ENCODE measurements at regions not wholly inside any gene's neighbourhood (a gene's known extent, or its start where the extent isn't known, plus 50 kb on each side); places are given as distances from the start of the nearest gene placed in this dataset.
A peak's percentile ranks its signal among the peaks of the same experiment; 100 is the strongest.

GRCh38 chr6:76694795-76695194 is 622.3 kb upstream of the IMPG1 start:
- Histone ChIP-seq H3K4me1 (ENCODE audit: control insufficient read depth in 3 of 3, insufficient read depth in 2 of 3, low read depth in 1 of 3, low read length in 2 of 3) (peaks cover 0 to 3% (median 0%) of the 10 kb centered on the region in 3 donors), H3K27ac (ENCODE audit: low read depth in 1 of 3, low read length in 2 of 3) (no peak overlapping the region), H3K9me3 (ENCODE audit: control insufficient read depth in 2 of 2, insufficient read depth in 1 of 2, low read depth in 1 of 2, low read length in 1 of 2) (no peaks in the 10 kb centered on the region), H3K36me3 (ENCODE audit: control insufficient read depth in 3 of 3, insufficient read depth in 2 of 3, low read depth in 1 of 3, low read length in 3 of 3) (no peaks in the 10 kb centered on the region), H3K27me3 (ENCODE audit: control insufficient read depth in 3 of 3, insufficient read depth in 3 of 3, low read length in 3 of 3) (no peaks in the 10 kb centered on the region), H3K4me3 (ENCODE audit: low read depth in 1 of 3, low read length in 3 of 3) (no peak overlapping the region)
- FAIRE-seq (no peak), DNase-seq (no peak)
- 63 to 67% (median 63%) methylated on average over 1 of the region's 1 CpG for WGBS, 3 donors

GRCh38 chr6:76684875-76685274 is 612.4 kb upstream of the IMPG1 start:
- no peak overlapping the region for H3K27ac ChIP-seq (ENCODE audit: low read depth in 1 of 3, low read length in 2 of 3)

DNA sequence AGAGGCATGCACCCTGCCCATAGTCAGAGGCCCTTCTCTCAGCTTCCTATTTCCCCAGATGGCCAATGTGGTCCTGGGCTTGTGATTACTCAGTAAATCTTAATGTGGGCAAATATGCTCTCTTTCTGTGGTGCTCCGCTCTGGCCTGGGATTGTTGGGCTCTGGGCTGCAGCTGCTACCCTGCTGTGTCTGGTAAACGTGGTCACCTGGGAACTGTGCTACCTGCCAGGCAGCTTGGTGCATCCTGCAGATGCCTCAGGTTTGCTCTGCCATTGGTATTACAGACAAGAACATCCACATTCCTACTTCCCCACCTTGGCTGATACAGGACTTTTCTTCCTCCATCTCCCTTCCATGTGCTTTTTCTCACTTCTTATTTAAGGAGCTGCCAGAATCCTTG is 611.5 kb upstream of the IMPG1 start:
- H3K4me3 ChIP-seq (ENCODE audit: low read depth in 1 of 3, low read length in 3 of 3), result no peak overlapping the region
- no peaks in the 10 kb centered on the region for H3K36me3 ChIP-seq (ENCODE audit: control insufficient read depth in 3 of 3, insufficient read depth in 2 of 3, low read depth in 1 of 3, low read length in 3 of 3)
- no peak for DNase-seq
- H3K27me3 ChIP-seq (ENCODE audit: control insufficient read depth in 3 of 3, insufficient read depth in 3 of 3, low read length in 3 of 3), result no peaks in the 10 kb centered on the region
- no peak overlapping the region for H3K27ac ChIP-seq (ENCODE audit: low read depth in 1 of 3, low read length in 2 of 3)
- H3K4me1 ChIP-seq (ENCODE audit: control insufficient read depth in 3 of 3, insufficient read depth in 2 of 3, low read depth in 1 of 3, low read length in 2 of 3), result no peaks in the 10 kb centered on the region
- H3K9me3 ChIP-seq (ENCODE audit: control insufficient read depth in 2 of 2, insufficient read depth in 1 of 2, low read depth in 1 of 2, low read length in 1 of 2), result no peaks in the 10 kb centered on the region
- FAIRE-seq, result no peak
- WGBS, 3 donors, result 71 to 79% (median 72%) methylated on average over 2 of the region's 2 CpGs

More at GRCh38 chr6:76684875-76685274, 612.4 kb upstream of the IMPG1 start:
- Histone ChIP-seq H3K27me3 (ENCODE audit: control insufficient read depth in 3 of 3, insufficient read depth in 3 of 3, low read length in 3 of 3) (no peaks in the 10 kb centered on the region), H3K36me3 (ENCODE audit: control insufficient read depth in 3 of 3, insufficient read depth in 2 of 3, low read depth in 1 of 3, low read length in 3 of 3) (no peaks in the 10 kb centered on the region), H3K4me3 (ENCODE audit: low read depth in 1 of 3, low read length in 3 of 3) (no peak overlapping the region), H3K9me3 (ENCODE audit: control insufficient read depth in 2 of 2, insufficient read depth in 1 of 2, low read depth in 1 of 2, low read length in 1 of 2) (no peaks in the 10 kb centered on the region), H3K4me1 (ENCODE audit: control insufficient read depth in 3 of 3, insufficient read depth in 2 of 3, low read depth in 1 of 3, low read length in 2 of 3) (no peaks in the 10 kb centered on the region)
- 65 to 73% (median 70%) methylated on average over 5 of the region's 5 CpGs for WGBS, 3 donors
- peak; percentile 40 to 48 for DNase-seq
- FAIRE-seq, result no peak

GRCh38 chr6:76682842-76683241 is 610.4 kb upstream of the IMPG1 start:
- no peak overlapping the region for H3K4me3 ChIP-seq (ENCODE audit: low read depth in 1 of 3, low read length in 3 of 3)
- no peaks in the 10 kb centered on the region for H3K27me3 ChIP-seq (ENCODE audit: control insufficient read depth in 3 of 3, insufficient read depth in 3 of 3, low read length in 3 of 3)
- DNase-seq, result peak; percentile 6 to 27
- WGBS, 3 donors, result 11 to 12% (median 11%) methylated on average over 1 of the region's 1 CpG
- H3K4me1 ChIP-seq (ENCODE audit: control insufficient read depth in 3 of 3, insufficient read depth in 2 of 3, low read depth in 1 of 3, low read length in 2 of 3), result no peaks in the 10 kb centered on the region
- peak; percentile 62 for FAIRE-seq
- no peaks in the 10 kb centered on the region for H3K9me3 ChIP-seq (ENCODE audit: control insufficient read depth in 2 of 2, insufficient read depth in 1 of 2, low read depth in 1 of 2, low read length in 1 of 2)
- H3K27ac ChIP-seq (ENCODE audit: low read depth in 1 of 3, low read length in 2 of 3), result no peak overlapping the region
- no peaks in the 10 kb centered on the region for H3K36me3 ChIP-seq (ENCODE audit: control insufficient read depth in 3 of 3, insufficient read depth in 2 of 3, low read depth in 1 of 3, low read length in 3 of 3)

GRCh38 chr6:76681781-76682180 is 609.3 kb upstream of the IMPG1 start:
- Histone ChIP-seq H3K27me3 (ENCODE audit: control insufficient read depth in 3 of 3, insufficient read depth in 3 of 3, low read length in 3 of 3) (no peaks in the 10 kb centered on the region), H3K4me1 (ENCODE audit: control insufficient read depth in 3 of 3, insufficient read depth in 2 of 3, low read depth in 1 of 3, low read length in 2 of 3) (no peaks in the 10 kb centered on the region), H3K36me3 (ENCODE audit: control insufficient read depth in 3 of 3, insufficient read depth in 2 of 3, low read depth in 1 of 3, low read length in 3 of 3) (no peaks in the 10 kb centered on the region), H3K27ac (ENCODE audit: low read depth in 1 of 3, low read length in 2 of 3) (no peak overlapping the region), H3K9me3 (ENCODE audit: control insufficient read depth in 2 of 2, insufficient read depth in 1 of 2, low read depth in 1 of 2, low read length in 1 of 2) (no peaks in the 10 kb centered on the region), H3K4me3 (ENCODE audit: low read depth in 1 of 3, low read length in 3 of 3) (no peak overlapping the region)
- no peak for FAIRE-seq
- no peak for DNase-seq

DNA sequence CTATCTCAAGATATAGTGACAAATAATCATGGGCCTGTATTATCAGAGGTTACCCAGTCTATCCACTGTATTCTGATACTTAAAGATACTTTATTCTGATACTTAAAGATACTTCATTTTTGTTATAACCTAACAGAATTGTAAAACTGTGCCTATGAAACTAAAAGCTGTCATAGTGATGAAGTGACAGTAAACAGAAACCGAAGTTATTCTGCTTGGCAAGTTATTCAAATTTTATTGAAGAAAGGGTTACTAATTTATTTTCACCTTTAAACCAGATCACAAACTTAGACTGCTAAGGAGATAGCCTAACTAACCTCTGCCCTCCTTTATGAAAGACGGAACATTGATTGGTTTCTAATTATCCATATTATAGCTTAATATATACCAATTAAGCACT is 604.6 kb upstream of the IMPG1 start:
- no peaks in the 10 kb centered on the region for H3K36me3 ChIP-seq (ENCODE audit: control insufficient read depth in 3 of 3, insufficient read depth in 2 of 3, low read depth in 1 of 3, low read length in 3 of 3)
- no peaks in the 10 kb centered on the region for H3K27me3 ChIP-seq (ENCODE audit: control insufficient read depth in 3 of 3, insufficient read depth in 3 of 3, low read length in 3 of 3)
- WGBS, 3 donors, result 12 to 41% (median 28%) methylated on average over 2 of the region's 2 CpGs
- peak in 1 of 2 donors; percentile 9 for DNase-seq
- FAIRE-seq, result no peak
- H3K27ac ChIP-seq (ENCODE audit: low read depth in 1 of 3, low read length in 2 of 3), result no peak overlapping the region
- no peaks in the 10 kb centered on the region for H3K4me1 ChIP-seq (ENCODE audit: control insufficient read depth in 3 of 3, insufficient read depth in 2 of 3, low read depth in 1 of 3, low read length in 2 of 3)
- no peak overlapping the region for H3K4me3 ChIP-seq (ENCODE audit: low read depth in 1 of 3, low read length in 3 of 3)
- no peaks in the 10 kb centered on the region for H3K9me3 ChIP-seq (ENCODE audit: control insufficient read depth in 2 of 2, insufficient read depth in 1 of 2, low read depth in 1 of 2, low read length in 1 of 2)

GRCh38 chr6:76671751-76672150 is 599.3 kb upstream of the IMPG1 start:
- DNase-seq (no peak), FAIRE-seq (no peak)
- WGBS, 3 donors, result 51 to 61% (median 59%) methylated on average over 4 of the region's 4 CpGs
- Histone ChIP-seq H3K4me1 (ENCODE audit: control insufficient read depth in 3 of 3, insufficient read depth in 2 of 3, low read depth in 1 of 3, low read length in 2 of 3) (peaks cover 0 to 2% (median 0%) of the 10 kb centered on the region in 3 donors), H3K36me3 (ENCODE audit: control insufficient read depth in 3 of 3, insufficient read depth in 2 of 3, low read depth in 1 of 3, low read length in 3 of 3) (no peaks in the 10 kb centered on the region), H3K4me3 (ENCODE audit: low read depth in 1 of 3, low read length in 3 of 3) (no peak overlapping the region), H3K27me3 (ENCODE audit: control insufficient read depth in 3 of 3, insufficient read depth in 3 of 3, low read length in 3 of 3) (no peaks in the 10 kb centered on the region), H3K27ac (ENCODE audit: low read depth in 1 of 3, low read length in 2 of 3) (no peak overlapping the region), H3K9me3 (ENCODE audit: control insufficient read depth in 2 of 2, insufficient read depth in 1 of 2, low read depth in 1 of 2, low read length in 1 of 2) (no peaks in the 10 kb centered on the region)

GRCh38 chr6:76644231-76644630 is 571.8 kb upstream of the IMPG1 start:
- no peak overlapping the region for H3K27ac ChIP-seq (ENCODE audit: low read depth in 1 of 3, low read length in 2 of 3)
- FAIRE-seq, result no peak
- H3K9me3 ChIP-seq (ENCODE audit: control insufficient read depth in 2 of 2, insufficient read depth in 1 of 2, low read depth in 1 of 2, low read length in 1 of 2), result no peaks in the 10 kb centered on the region
- H3K36me3 ChIP-seq (ENCODE audit: control insufficient read depth in 3 of 3, insufficient read depth in 2 of 3, low read depth in 1 of 3, low read length in 3 of 3), result no peaks in the 10 kb centered on the region
- no peak overlapping the region for H3K4me3 ChIP-seq (ENCODE audit: low read depth in 1 of 3, low read length in 3 of 3)
- no peak for DNase-seq
- H3K27me3 ChIP-seq (ENCODE audit: control insufficient read depth in 3 of 3, insufficient read depth in 3 of 3, low read length in 3 of 3), result no peaks in the 10 kb centered on the region
- WGBS, 3 donors, result 81 to 90% (median 88%) methylated on average over 1 of the region's 1 CpG
- no peaks in the 10 kb centered on the region for H3K4me1 ChIP-seq (ENCODE audit: control insufficient read depth in 3 of 3, insufficient read depth in 2 of 3, low read depth in 1 of 3, low read length in 2 of 3)

GRCh38 chr6:76639941-76640340 is 567.5 kb upstream of the IMPG1 start:
- no peak for DNase-seq
- FAIRE-seq, result no peak
- H3K27ac ChIP-seq (ENCODE audit: low read depth in 1 of 3, low read length in 2 of 3), result no peak overlapping the region
- no peaks in the 10 kb centered on the region for H3K36me3 ChIP-seq (ENCODE audit: control insufficient read depth in 3 of 3, insufficient read depth in 2 of 3, low read depth in 1 of 3, low read length in 3 of 3)
- H3K4me1 ChIP-seq (ENCODE audit: control insufficient read depth in 3 of 3, insufficient read depth in 2 of 3, low read depth in 1 of 3, low read length in 2 of 3), result no peaks in the 10 kb centered on the region
- H3K4me3 ChIP-seq (ENCODE audit: low read depth in 1 of 3, low read length in 3 of 3), result no peak overlapping the region
- 70 to 84% (median 76%) methylated on average over 1 of the region's 1 CpG for WGBS, 3 donors
- H3K27me3 ChIP-seq (ENCODE audit: control insufficient read depth in 3 of 3, insufficient read depth in 3 of 3, low read length in 3 of 3), result no peaks in the 10 kb centered on the region
- no peaks in the 10 kb centered on the region for H3K9me3 ChIP-seq (ENCODE audit: control insufficient read depth in 2 of 2, insufficient read depth in 1 of 2, low read depth in 1 of 2, low read length in 1 of 2)
